Endothelial cell (in vitro differentiated cells): ENCODE measurements at regions not wholly inside any gene's neighbourhood (a gene's known extent, or its start where the extent isn't known, plus 50 kb on each side); places are given as distances from the start of the nearest gene placed in this dataset.

Source experiments
- DNase-seq: peaks from one replicate; pipeline ENCODE4 v3.0.0; 2021; ENCODE audit warnings: low spot score
- H3K27ac Mint-ChIP-seq: one replicate; pipeline ENCODE4 v1.8.0; 2021; ENCODE audit warnings: mixed read lengths, inconsistent platforms; ENCODE audit not compliant: unreplicated experiment
- H3K27me3 Mint-ChIP-seq: one replicate; pipeline ENCODE4 v1.8.0; 2021; ENCODE audit warnings: mild to moderate bottlenecking, moderate library complexity, mixed read lengths, inconsistent platforms; ENCODE audit not compliant: unreplicated experiment
- H3K36me3 Mint-ChIP-seq: one replicate; pipeline ENCODE4 v1.8.0; 2021; ENCODE audit warnings: mild to moderate bottlenecking, low read depth, mixed read lengths, inconsistent platforms; ENCODE audit not compliant: unreplicated experiment
- H3K4me1 Mint-ChIP-seq: one replicate; pipeline ENCODE4 v1.8.0; 2021; ENCODE audit warnings: mild to moderate bottlenecking, mixed read lengths, inconsistent platforms; ENCODE audit not compliant: unreplicated experiment
- H3K4me3 Mint-ChIP-seq: one replicate; pipeline ENCODE4 v1.8.0; 2021; ENCODE audit warnings: mild to moderate bottlenecking, mixed read lengths, inconsistent platforms; ENCODE audit not compliant: unreplicated experiment
- H3K9me3 Mint-ChIP-seq: one replicate; pipeline ENCODE4 v1.8.0; 2021; ENCODE audit warnings: mixed read lengths, inconsistent platforms; ENCODE audit not compliant: unreplicated experiment
- TF ChIP-seq, protein P1 (sequence below): fragments of 200-600 bp; sonication (generic); IDR thresholded peaks from one replicate; pipeline ENCODE4 v1.5.0; 2021; ENCODE audit warnings: antibody characterized with exemption; ENCODE audit not compliant: unreplicated experiment

DNA sequence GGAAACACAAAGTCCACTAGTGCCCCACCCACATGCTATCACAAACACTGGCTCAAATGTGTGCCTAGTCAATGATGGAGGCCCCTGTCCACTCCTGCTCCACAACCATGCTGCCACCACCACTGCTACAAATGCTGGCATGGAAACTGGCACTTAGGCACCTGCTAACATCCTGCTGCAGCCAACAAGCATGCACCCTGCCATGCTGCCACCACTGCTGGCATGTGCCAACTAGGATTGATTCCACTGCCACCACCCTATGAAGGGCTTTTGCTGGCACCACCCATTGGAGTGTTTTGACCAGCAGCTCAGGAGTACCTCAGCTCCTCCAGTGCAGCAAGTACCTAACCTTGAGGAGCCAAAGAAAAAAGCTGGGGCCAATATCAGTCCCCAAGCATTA, 236.6 kb downstream of the CCDC59 start:
- H3K27ac Mint-ChIP-seq, result no peak overlapping the region
- no peak for DNase-seq
- no peaks in the 10 kb centered on the region for H3K9me3 Mint-ChIP-seq
- TF ChIP-seq, protein P1, sequence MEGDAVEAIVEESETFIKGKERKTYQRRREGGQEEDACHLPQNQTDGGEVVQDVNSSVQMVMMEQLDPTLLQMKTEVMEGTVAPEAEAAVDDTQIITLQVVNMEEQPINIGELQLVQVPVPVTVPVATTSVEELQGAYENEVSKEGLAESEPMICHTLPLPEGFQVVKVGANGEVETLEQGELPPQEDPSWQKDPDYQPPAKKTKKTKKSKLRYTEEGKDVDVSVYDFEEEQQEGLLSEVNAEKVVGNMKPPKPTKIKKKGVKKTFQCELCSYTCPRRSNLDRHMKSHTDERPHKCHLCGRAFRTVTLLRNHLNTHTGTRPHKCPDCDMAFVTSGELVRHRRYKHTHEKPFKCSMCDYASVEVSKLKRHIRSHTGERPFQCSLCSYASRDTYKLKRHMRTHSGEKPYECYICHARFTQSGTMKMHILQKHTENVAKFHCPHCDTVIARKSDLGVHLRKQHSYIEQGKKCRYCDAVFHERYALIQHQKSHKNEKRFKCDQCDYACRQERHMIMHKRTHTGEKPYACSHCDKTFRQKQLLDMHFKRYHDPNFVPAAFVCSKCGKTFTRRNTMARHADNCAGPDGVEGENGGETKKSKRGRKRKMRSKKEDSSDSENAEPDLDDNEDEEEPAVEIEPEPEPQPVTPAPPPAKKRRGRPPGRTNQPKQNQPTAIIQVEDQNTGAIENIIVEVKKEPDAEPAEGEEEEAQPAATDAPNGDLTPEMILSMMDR, result no peak
- no peak overlapping the region for H3K4me3 Mint-ChIP-seq
- H3K27me3 Mint-ChIP-seq, result no peaks in the 10 kb centered on the region
- H3K4me1 Mint-ChIP-seq, result no peaks in the 10 kb centered on the region
- no peaks in the 10 kb centered on the region for H3K36me3 Mint-ChIP-seq

DNA sequence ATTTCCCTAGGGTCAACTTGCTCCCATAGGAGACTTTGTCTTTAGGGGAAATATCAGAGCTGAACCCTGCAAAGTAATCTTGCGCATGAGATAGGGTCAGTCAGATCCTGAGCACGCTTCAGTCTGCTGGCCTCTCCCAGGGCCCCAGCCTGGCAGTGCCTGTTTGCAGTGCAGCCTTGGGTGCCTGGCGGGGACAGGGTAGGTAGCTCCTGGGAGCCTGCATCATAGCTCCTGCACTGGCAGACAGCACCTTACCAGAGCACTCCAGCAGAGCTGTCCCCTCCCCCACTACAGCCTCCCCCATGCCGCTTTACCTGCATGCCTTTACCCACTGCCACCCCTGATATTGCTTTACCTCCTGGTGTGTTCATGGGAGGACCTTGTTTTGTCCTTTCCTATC, 237.3 kb downstream of the CCDC59 start:
- Mint-ChIP-seq H3K36me3 (no peaks in the 10 kb centered on the region), H3K27ac (no peak overlapping the region), H3K4me3 (no peak overlapping the region), H3K9me3 (no peaks in the 10 kb centered on the region), H3K4me1 (no peaks in the 10 kb centered on the region), H3K27me3 (no peaks in the 10 kb centered on the region)
- no peak for DNase-seq
- TF ChIP-seq, protein P1, result no peak

DNA sequence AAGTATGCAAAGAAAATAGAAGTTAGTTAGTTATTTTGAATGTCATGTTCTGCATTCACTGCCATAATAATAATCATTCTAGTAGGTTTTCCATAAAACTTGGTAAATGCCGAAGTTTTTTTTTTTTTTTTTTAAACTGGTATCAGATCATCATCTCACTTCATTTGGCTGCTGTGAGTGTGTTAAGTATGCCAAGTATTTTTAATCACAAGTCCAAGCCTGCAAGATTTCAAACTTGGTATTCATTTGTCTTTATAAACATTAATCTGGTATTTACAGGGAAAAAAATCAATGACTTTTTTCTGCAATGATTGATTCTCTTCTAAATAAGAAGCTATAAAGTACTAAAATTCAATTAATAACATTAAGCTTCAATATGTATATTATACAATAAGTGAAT, 248.9 kb downstream of the CCDC59 start:
- no peak overlapping the region for H3K4me3 Mint-ChIP-seq
- H3K36me3 Mint-ChIP-seq, result no peaks in the 10 kb centered on the region
- TF ChIP-seq, protein P1, result no peak
- H3K27ac Mint-ChIP-seq, result no peak overlapping the region
- H3K4me1 Mint-ChIP-seq, result no peaks in the 10 kb centered on the region
- no peak for DNase-seq
- no peaks in the 10 kb centered on the region for H3K9me3 Mint-ChIP-seq
- no peaks in the 10 kb centered on the region for H3K27me3 Mint-ChIP-seq

DNA sequence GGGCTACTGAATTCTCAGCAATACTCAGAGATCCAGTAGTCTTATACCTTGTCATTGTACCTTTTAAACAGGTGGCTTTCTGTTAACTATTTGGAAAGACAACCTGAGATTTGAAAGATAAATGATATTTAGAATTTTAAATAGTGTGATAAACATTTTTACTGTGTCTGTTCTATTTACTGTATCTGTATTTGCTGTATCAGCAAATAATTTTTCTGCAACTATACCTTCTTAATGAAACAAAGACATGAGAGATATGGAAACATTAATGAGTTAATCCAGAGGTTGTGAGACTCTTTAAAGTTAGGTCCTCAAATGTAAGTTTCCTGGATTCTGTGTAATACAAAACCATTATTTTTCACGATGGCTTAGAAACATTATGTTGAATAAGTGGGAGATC, 249.6 kb downstream of the CCDC59 start:
- Mint-ChIP-seq H3K36me3 (no peaks in the 10 kb centered on the region), H3K9me3 (no peaks in the 10 kb centered on the region), H3K4me1 (no peaks in the 10 kb centered on the region), H3K4me3 (no peak overlapping the region), H3K27me3 (no peaks in the 10 kb centered on the region), H3K27ac (no peak overlapping the region)
- no peak for DNase-seq
- TF ChIP-seq, protein P1, result no peak

- Mint-ChIP-seq H3K4me1 (no peaks in the 10 kb centered on the region), H3K36me3 (no peaks in the 10 kb centered on the region), H3K9me3 (no peaks in the 10 kb centered on the region), H3K27me3 (no peaks in the 10 kb centered on the region), H3K4me3 (no peak overlapping the region), H3K27ac (no peak overlapping the region)
- no peak for DNase-seq
- TF ChIP-seq, protein P1, result no peak
Measured at GRCh38 chr12:82099216-82099615, 259.0 kb downstream of the CCDC59 start.
